ENCODE measurements at regions not wholly inside any gene's neighbourhood (a gene's known extent, or its start where the extent isn't known, plus 50 kb on each side); places are given as distances from the start of the nearest gene placed in this dataset.

DNA sequence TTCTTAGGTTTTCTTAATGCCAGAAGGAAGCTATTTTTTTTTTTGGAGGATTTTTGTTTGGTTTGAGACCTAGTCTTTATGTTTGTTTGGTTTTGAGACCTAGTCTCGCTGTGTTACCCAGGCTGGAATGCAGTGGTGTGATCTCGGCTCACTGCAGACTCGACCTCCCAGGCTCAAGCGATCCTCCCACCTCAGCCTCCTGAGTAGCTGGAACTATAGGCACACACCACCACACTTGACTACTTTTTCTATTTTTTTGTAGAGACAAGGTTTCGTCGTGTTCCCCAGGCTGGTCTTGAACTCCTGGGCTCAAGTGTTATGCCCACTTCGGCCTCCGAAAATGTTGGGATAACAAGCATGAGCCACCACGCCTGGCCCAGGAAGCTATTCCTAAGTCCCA, 67.8 kb upstream of the NHSL1 start:
- peaks cover 57% of the 10 kb centered on the region for H3K79me2 ChIP-seq (ENCODE audit: control insufficient read depth, insufficient read depth, low read length)
- FAIRE-seq = no peak
- intact Hi-C loops (cut with micrococcal nuclease) = no loop called here
- no peak for DNase-seq (ENCODE audit: low read depth, low spot score)
- ChIA-PET CTCF (interaction anchor here (0.6 to 1.5 kb wide), 3 partner anchors 9 to 49 kb away, joined by 3 read pairs; no protein-coding TSS in a partner anchor), POLR2A (no interaction called here)
- no peak overlapping the region for H3K4me3 ChIP-seq (replicated peaks in 1 of 3; ENCODE audit: insufficient read depth in 1 of 3, low read depth in 1 of 3, low read length in 3 of 3)
- no peaks in the 10 kb centered on the region for H3K9me1 ChIP-seq (replicated peaks; ENCODE audit: control insufficient read depth, extremely low read depth, insufficient read depth, low read length)
- H2AFZ ChIP-seq (ENCODE audit: low read depth, low read length) = no peak overlapping the region
- no peak overlapping the region for H3K4me2 ChIP-seq (ENCODE audit: insufficient read depth, low read length)
- no peak overlapping the region for H3K9ac ChIP-seq (replicated peaks; ENCODE audit: extremely low read depth, insufficient read depth, low read length)
- no peaks in the 10 kb centered on the region for H4K20me1 ChIP-seq (replicated peaks; ENCODE audit: control insufficient read depth, extremely low read depth, insufficient read depth, low read length)
- no peaks in the 10 kb centered on the region for H3K36me3 ChIP-seq (ENCODE audit: control insufficient read depth in 2 of 2, extremely low read depth in 1 of 2, insufficient read depth in 2 of 2, low read length in 2 of 2)
- dilution Hi-C loops (cut with MboI; ENCODE audit: extremely low pct_ligation_motif_present, low sequenced_read_pairs) = no loop called here
- H3K4me1 ChIP-seq (ENCODE audit: control insufficient read depth, extremely low read depth, insufficient read depth, low read length) = peaks cover 5% of the 10 kb centered on the region
- H3K27me3 ChIP-seq (ENCODE audit: control insufficient read depth in 2 of 2, insufficient read depth in 2 of 2, low read length in 2 of 2) = no peaks in the 10 kb centered on the region
- TF ChIP-seq EZH2 (IDR thresholded peaks at IDR 0.05; ENCODE audit: borderline replicate concordance, low read depth, low read length, severe bottlenecking) (no peak), POLR2A (IDR thresholded peaks at IDR 0.05; ENCODE audit: low read depth, low read length) (no peak), JUN (IDR thresholded peaks at IDR 0.05; ENCODE audit: borderline replicate concordance, insufficient read depth, insufficient read length, low read depth) (no peak), FOS (IDR thresholded peaks at IDR 0.05; ENCODE audit: borderline replicate concordance, insufficient read depth, low read length) (no peak)
- TF ChIP-seq, protein P1, sequence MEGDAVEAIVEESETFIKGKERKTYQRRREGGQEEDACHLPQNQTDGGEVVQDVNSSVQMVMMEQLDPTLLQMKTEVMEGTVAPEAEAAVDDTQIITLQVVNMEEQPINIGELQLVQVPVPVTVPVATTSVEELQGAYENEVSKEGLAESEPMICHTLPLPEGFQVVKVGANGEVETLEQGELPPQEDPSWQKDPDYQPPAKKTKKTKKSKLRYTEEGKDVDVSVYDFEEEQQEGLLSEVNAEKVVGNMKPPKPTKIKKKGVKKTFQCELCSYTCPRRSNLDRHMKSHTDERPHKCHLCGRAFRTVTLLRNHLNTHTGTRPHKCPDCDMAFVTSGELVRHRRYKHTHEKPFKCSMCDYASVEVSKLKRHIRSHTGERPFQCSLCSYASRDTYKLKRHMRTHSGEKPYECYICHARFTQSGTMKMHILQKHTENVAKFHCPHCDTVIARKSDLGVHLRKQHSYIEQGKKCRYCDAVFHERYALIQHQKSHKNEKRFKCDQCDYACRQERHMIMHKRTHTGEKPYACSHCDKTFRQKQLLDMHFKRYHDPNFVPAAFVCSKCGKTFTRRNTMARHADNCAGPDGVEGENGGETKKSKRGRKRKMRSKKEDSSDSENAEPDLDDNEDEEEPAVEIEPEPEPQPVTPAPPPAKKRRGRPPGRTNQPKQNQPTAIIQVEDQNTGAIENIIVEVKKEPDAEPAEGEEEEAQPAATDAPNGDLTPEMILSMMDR (IDR thresholded peaks at IDR 0.05; ENCODE audit: extremely low read depth in 1 of 2, insufficient read depth in 1 of 2, low read depth in 1 of 2, low read length in 2 of 2) = no peak
- H3K9me3 ChIP-seq (replicated peaks; ENCODE audit: control insufficient read depth, insufficient read depth, low read length) = no peaks in the 10 kb centered on the region
- BruUV-seq (replicated peaks) = no TSS peak
- no peak overlapping the region for H3K27ac ChIP-seq (ENCODE audit: insufficient read depth, low read depth, low read length)

- H3K9me3 ChIP-seq (replicated peaks; ENCODE audit: control insufficient read depth, insufficient read depth, low read length) = no peaks in the 10 kb centered on the region
These were observed 69.7 kb upstream of the NHSL1 start for GRCh38 chr6:138568997-138569396.

More at GRCh38 chr6:138568997-138569396, 69.7 kb upstream of the NHSL1 start:
- no TSS peak for BruUV-seq (replicated peaks)
- no peak for FAIRE-seq
- Histone ChIP-seq H3K27ac (ENCODE audit: insufficient read depth, low read depth, low read length) (no peak overlapping the region), H3K4me2 (ENCODE audit: insufficient read depth, low read length) (no peak overlapping the region), H3K4me1 (ENCODE audit: control insufficient read depth, extremely low read depth, insufficient read depth, low read length) (peaks cover 13% of the 10 kb centered on the region), H2AFZ (ENCODE audit: low read depth, low read length) (no peak overlapping the region), H3K9ac (replicated peaks; ENCODE audit: extremely low read depth, insufficient read depth, low read length) (no peak overlapping the region), H3K9me1 (replicated peaks; ENCODE audit: control insufficient read depth, extremely low read depth, insufficient read depth, low read length) (no peaks in the 10 kb centered on the region), H4K20me1 (replicated peaks; ENCODE audit: control insufficient read depth, extremely low read depth, insufficient read depth, low read length) (no peaks in the 10 kb centered on the region), H3K4me3 (replicated peaks in 1 of 3; ENCODE audit: insufficient read depth in 1 of 3, low read depth in 1 of 3, low read length in 3 of 3) (no peak overlapping the region), H3K36me3 (ENCODE audit: control insufficient read depth in 2 of 2, extremely low read depth in 1 of 2, insufficient read depth in 2 of 2, low read length in 2 of 2) (no peaks in the 10 kb centered on the region), H3K79me2 (ENCODE audit: control insufficient read depth, insufficient read depth, low read length) (peaks cover 40% of the 10 kb centered on the region), H3K27me3 (ENCODE audit: control insufficient read depth in 2 of 2, insufficient read depth in 2 of 2, low read length in 2 of 2) (no peaks in the 10 kb centered on the region)
- DNase-seq (ENCODE audit: low read depth, low spot score) = no peak
- TF ChIP-seq EZH2 (IDR thresholded peaks at IDR 0.05; ENCODE audit: borderline replicate concordance, low read depth, low read length, severe bottlenecking) = no peak
- ChIA-PET POLR2A (no interaction called here), CTCF (no interaction called here)
- dilution Hi-C loops (cut with MboI; ENCODE audit: extremely low pct_ligation_motif_present, low sequenced_read_pairs) (no loop called here), intact Hi-C loops (cut with micrococcal nuclease) (no loop called here)

Data from endothelial cell of umbilical vein (primary cell).